ENCODE measurements at regions not wholly inside any gene's neighbourhood (a gene's known extent, or its start where the extent isn't known, plus 50 kb on each side); places are given as distances from the start of the nearest gene placed in this dataset.

- Mint-ChIP-seq H3K9me3 (peaks cover 0 to 3% of the 10 kb centered on the region in 2 donors), H3K27ac (no peak overlapping the region), H3K36me3 (no peaks in the 10 kb centered on the region)
- no peak for DNase-seq (ENCODE audit: low spot score in 2 of 2)
- no peak for ATAC-seq
Measured at GRCh38 chr6:50591135-50591534, 122.2 kb upstream of the TFAP2D start.

GRCh38 chr6:50600280-50600679 is 113.0 kb upstream of the TFAP2D start:
- ATAC-seq (no peak), DNase-seq (ENCODE audit: low spot score in 2 of 2) (no peak)
- no peaks in the 10 kb centered on the region for H3K36me3 Mint-ChIP-seq
- H3K9me3 Mint-ChIP-seq, result no peaks in the 10 kb centered on the region
- H3K27ac Mint-ChIP-seq, result no peak overlapping the region

- Mint-ChIP-seq H3K27ac (no peak overlapping the region), H3K9me3 (no peaks in the 10 kb centered on the region), H3K36me3 (no peaks in the 10 kb centered on the region)
- DNase-seq (ENCODE audit: low spot score in 2 of 2) (peak in 1 of 2 donors; percentile 15), ATAC-seq (no peak)
Measured at GRCh38 chr6:50602292-50602691, 111.0 kb upstream of the TFAP2D start.

- H3K36me3 Mint-ChIP-seq, result no peaks in the 10 kb centered on the region
- no peak for DNase-seq (ENCODE audit: low spot score in 2 of 2)
- ATAC-seq, result no peak
- peaks cover 0 to 3% of the 10 kb centered on the region in 2 donors for H3K9me3 Mint-ChIP-seq
- H3K27ac Mint-ChIP-seq, result no peak overlapping the region
Measured at GRCh38 chr6:50608421-50608820, 104.9 kb upstream of the TFAP2D start.

- DNase-seq (ENCODE audit: low spot score in 2 of 2), result no peak
- ATAC-seq, result no peak
- Mint-ChIP-seq H3K36me3 (no peaks in the 10 kb centered on the region), H3K9me3 (peaks cover 3 to 6% of the 10 kb centered on the region in 2 donors), H3K27ac (no peak overlapping the region)
Measured at GRCh38 chr6:50610562-50610961, 102.8 kb upstream of the TFAP2D start.

- DNase-seq (ENCODE audit: low spot score in 2 of 2) (no peak), ATAC-seq (no peak)
- Mint-ChIP-seq H3K27ac (no peak overlapping the region), H3K9me3 (peaks cover 8 to 10% of the 10 kb centered on the region in 2 donors), H3K36me3 (no peaks in the 10 kb centered on the region)
Measured at GRCh38 chr6:50635429-50635828, 77.9 kb upstream of the TFAP2D start.

- H3K9me3 Mint-ChIP-seq, result peaks cover 8 to 10% of the 10 kb centered on the region in 2 donors
- H3K27ac Mint-ChIP-seq, result no peak overlapping the region
Measured at GRCh38 chr6:50637267-50637666, 76.1 kb upstream of the TFAP2D start.

GRCh38 chr6:50649086-50649485 is 64.2 kb upstream of the TFAP2D start:
- no peak for DNase-seq (ENCODE audit: low spot score in 2 of 2)
- H3K27ac Mint-ChIP-seq, result peak overlapping the region in 1 of 2 donors; percentile 5
- peaks cover 27 to 46% of the 10 kb centered on the region in 2 donors for H3K9me3 Mint-ChIP-seq
- ATAC-seq, result no peak
- H3K36me3 Mint-ChIP-seq, result peaks cover 0 to 25% of the 10 kb centered on the region in 2 donors

More at GRCh38 chr6:50637267-50637666, 76.1 kb upstream of the TFAP2D start:
- DNase-seq (ENCODE audit: low spot score in 2 of 2) (no peak), ATAC-seq (no peak)
- no peaks in the 10 kb centered on the region for H3K36me3 Mint-ChIP-seq

- Mint-ChIP-seq H3K27ac (no peak overlapping the region), H3K36me3 (peaks cover 0 to 19% of the 10 kb centered on the region in 2 donors), H3K9me3 (peaks cover 15 to 31% of the 10 kb centered on the region in 2 donors)
- no peak for ATAC-seq
- no peak for DNase-seq (ENCODE audit: low spot score in 2 of 2)
Measured at GRCh38 chr6:50653253-50653652, 60.1 kb upstream of the TFAP2D start.

GRCh38 chr6:50654155-50654554 is 59.2 kb upstream of the TFAP2D start:
- Mint-ChIP-seq H3K36me3 (peaks cover 0 to 16% of the 10 kb centered on the region in 2 donors), H3K27ac (no peak overlapping the region), H3K9me3 (peaks cover 18 to 32% of the 10 kb centered on the region in 2 donors)
- DNase-seq (ENCODE audit: low spot score in 2 of 2), result no peak
- ATAC-seq, result no peak

GRCh38 chr6:50655848-50656453 is 57.4 kb upstream of the TFAP2D start:
- ATAC-seq (no peak), DNase-seq (ENCODE audit: low spot score in 2 of 2) (no peak)
- H3K36me3 Mint-ChIP-seq, result peaks cover 0 to 3% of the 10 kb centered on the region in 2 donors
- H3K27ac Mint-ChIP-seq, result no peak overlapping the region
- H3K9me3 Mint-ChIP-seq, result peaks cover 13 to 20% of the 10 kb centered on the region in 2 donors

- ATAC-seq, result no peak
- DNase-seq (ENCODE audit: low spot score in 2 of 2), result no peak
- no peak overlapping the region for H3K27ac Mint-ChIP-seq
- H3K36me3 Mint-ChIP-seq, result no peaks in the 10 kb centered on the region
- peaks cover 5 to 8% of the 10 kb centered on the region in 2 donors for H3K9me3 Mint-ChIP-seq
Measured at GRCh38 chr6:50657513-50657912, 55.8 kb upstream of the TFAP2D start.

- H3K27ac Mint-ChIP-seq, result no peak overlapping the region
- H3K36me3 Mint-ChIP-seq, result no peaks in the 10 kb centered on the region
- H3K9me3 Mint-ChIP-seq, result peaks cover 5 to 8% of the 10 kb centered on the region in 2 donors
- no peak for DNase-seq (ENCODE audit: low spot score in 2 of 2)
- no peak for ATAC-seq
Measured at GRCh38 chr6:50658561-50658960, 54.8 kb upstream of the TFAP2D start.

- Mint-ChIP-seq H3K27ac (no peak overlapping the region), H3K9me3 (peaks cover 3 to 10% of the 10 kb centered on the region in 2 donors), H3K36me3 (no peaks in the 10 kb centered on the region)
- ATAC-seq (no peak), DNase-seq (ENCODE audit: low spot score in 2 of 2) (no peak)
Measured at GRCh38 chr6:50661636-50662035, 51.7 kb upstream of the TFAP2D start.

Measured in activated naive CD4-positive, alpha-beta T cell treated with anti-CD3 and anti-CD28 coated beads, Interleukin-2, amount 50 U/mL, for 72 hours (primary cell).